ENCODE measurements at regions not wholly inside any gene's neighbourhood (a gene's known extent, or its start where the extent isn't known, plus 50 kb on each side); places are given as distances from the start of the nearest gene placed in this dataset.

- no peak overlapping the region for H3K27ac ChIP-seq
- H3K4me1 ChIP-seq (ENCODE audit: control insufficient read depth in 1 of 2, insufficient read depth in 1 of 2, low read depth in 1 of 2, low read length in 1 of 2), result no peaks in the 10 kb centered on the region
- H3K9me3 ChIP-seq, result no peaks in the 10 kb centered on the region
- no peaks in the 10 kb centered on the region for H3K27me3 ChIP-seq
- TF ChIP-seq CTCF (IDR thresholded peaks at IDR 0.05), result no peak
- no peaks in the 10 kb centered on the region for H3K36me3 ChIP-seq
- H3K4me3 ChIP-seq (ENCODE audit: low read depth in 1 of 2, low read length in 1 of 2), result no peak overlapping the region
Observed at GRCh38 chr15:100778831-100779288, 100.8 kb upstream of the ALDH1A3 start.

- Histone ChIP-seq H3K36me3 (no peaks in the 10 kb centered on the region), H3K27ac (no peak overlapping the region), H3K27me3 (no peaks in the 10 kb centered on the region), H3K4me1 (ENCODE audit: control insufficient read depth in 1 of 2, insufficient read depth in 1 of 2, low read depth in 1 of 2, low read length in 1 of 2) (no peaks in the 10 kb centered on the region), H3K9me3 (no peaks in the 10 kb centered on the region), H3K4me3 (ENCODE audit: low read depth in 1 of 2, low read length in 1 of 2) (no peak overlapping the region)
- no peak for TF ChIP-seq CTCF (IDR thresholded peaks at IDR 0.05)
Observed at GRCh38 chr15:100779331-100780207, 100.1 kb upstream of the ALDH1A3 start.

GRCh38 chr15:100780208-100780800, 99.3 kb upstream of the ALDH1A3 start:
- Histone ChIP-seq H3K27me3 (no peaks in the 10 kb centered on the region), H3K4me3 (ENCODE audit: low read depth in 1 of 2, low read length in 1 of 2) (no peak overlapping the region), H3K27ac (no peak overlapping the region), H3K4me1 (ENCODE audit: control insufficient read depth in 1 of 2, insufficient read depth in 1 of 2, low read depth in 1 of 2, low read length in 1 of 2) (no peaks in the 10 kb centered on the region), H3K9me3 (no peaks in the 10 kb centered on the region), H3K36me3 (no peaks in the 10 kb centered on the region)
- no peak for TF ChIP-seq CTCF (IDR thresholded peaks at IDR 0.05)

GRCh38 chr15:100781061-100781960, 98.3 kb upstream of the ALDH1A3 start:
- Histone ChIP-seq H3K27ac (no peak overlapping the region), H3K9me3 (no peaks in the 10 kb centered on the region), H3K4me1 (ENCODE audit: control insufficient read depth in 1 of 2, insufficient read depth in 1 of 2, low read depth in 1 of 2, low read length in 1 of 2) (no peaks in the 10 kb centered on the region), H3K4me3 (ENCODE audit: low read depth in 1 of 2, low read length in 1 of 2) (no peak overlapping the region), H3K27me3 (no peaks in the 10 kb centered on the region), H3K36me3 (no peaks in the 10 kb centered on the region)
- no peak for TF ChIP-seq CTCF (IDR thresholded peaks at IDR 0.05)

- H3K4me3 ChIP-seq (ENCODE audit: low read depth in 1 of 2, low read length in 1 of 2), result no peak overlapping the region
- no peak overlapping the region for H3K27ac ChIP-seq
- TF ChIP-seq CTCF (IDR thresholded peaks at IDR 0.05), result no peak
- no peaks in the 10 kb centered on the region for H3K4me1 ChIP-seq (ENCODE audit: control insufficient read depth in 1 of 2, insufficient read depth in 1 of 2, low read depth in 1 of 2, low read length in 1 of 2)
- no peaks in the 10 kb centered on the region for H3K9me3 ChIP-seq
- no peaks in the 10 kb centered on the region for H3K36me3 ChIP-seq
- no peaks in the 10 kb centered on the region for H3K27me3 ChIP-seq
Observed at GRCh38 chr15:100781961-100782530, 97.6 kb upstream of the ALDH1A3 start.

Data from neutrophil (primary cell).